ENCODE measurements at regions not wholly inside any gene's neighbourhood (a gene's known extent, or its start where the extent isn't known, plus 50 kb on each side); places are given as distances from the start of the nearest gene placed in this dataset.

DNA sequence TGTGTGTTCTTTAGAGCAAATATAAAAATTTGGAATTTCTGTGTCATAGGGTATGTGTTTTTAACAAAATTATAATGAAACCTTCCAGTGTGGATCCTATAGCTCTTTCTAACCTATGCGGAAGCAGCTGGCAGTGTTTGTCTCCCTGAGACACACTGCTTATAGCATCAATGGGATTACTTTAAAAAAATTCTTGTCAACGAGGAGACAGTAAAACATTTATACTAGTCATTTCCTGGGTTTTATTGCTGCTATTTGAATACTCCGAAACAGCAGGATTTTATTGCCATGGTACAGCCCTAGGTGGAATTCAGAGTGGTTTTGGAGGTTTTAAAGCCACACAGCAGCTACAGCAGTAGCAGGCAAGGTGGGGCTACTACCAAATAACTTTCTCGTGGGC, 145.1 kb upstream of the IL1RAPL2 start:
- H3K4ac ChIP-seq (replicated peaks; ENCODE audit: insufficient read length, low read depth, low read length), result no peak overlapping the region
- no peak overlapping the region for H3K27ac ChIP-seq (ENCODE audit: low read depth, low read length)
- no peak overlapping the region for H4K5ac ChIP-seq (ENCODE audit: insufficient read length, low read depth, low read length)
- no peaks in the 10 kb centered on the region for H3K23me2 ChIP-seq (ENCODE audit: low read depth, low read length)
- WGBS, 2 experiments (ENCODE audit: extremely low coverage in 1 of 2, insufficient coverage in 1 of 2, insufficient read length in 1 of 2, insufficient replicate concordance in 2 of 2, low coverage in 1 of 2, low lambda C conversion rate in 2 of 2, missing lambda C conversion rate in 1 of 2), result 92% methylated on average over 4 of the region's 4 CpGs; no CpG with 5 or more reads in 1 of the 2 experiments
- H2AFZ ChIP-seq (ENCODE audit: low read length), result no peak overlapping the region
- H2BK15ac ChIP-seq (ENCODE audit: low read length), result no peak overlapping the region
- H3K27me3 ChIP-seq (replicated peaks in 1 of 4; ENCODE audit: control insufficient read depth in 3 of 4, extremely low read depth in 1 of 4, insufficient read depth in 3 of 4, low read length in 3 of 4), result no peaks in the 10 kb centered on the region
- no peaks in the 10 kb centered on the region for H3K79me2 ChIP-seq (ENCODE audit: control insufficient read depth in 1 of 2, insufficient read depth in 2 of 2, low read length in 2 of 2)
- no peak overlapping the region for H2BK5ac ChIP-seq (ENCODE audit: low read depth, low read length)
- H4K20me1 ChIP-seq (replicated peaks in 1 of 2; ENCODE audit: control insufficient read depth in 1 of 2, insufficient read depth in 2 of 2, low read length in 2 of 2), result no peaks in the 10 kb centered on the region
- H3K18ac ChIP-seq (ENCODE audit: extremely low read depth, low read length), result no peak overlapping the region
- H4K8ac ChIP-seq (ENCODE audit: extremely low read depth, insufficient read depth, low read length), result no peak overlapping the region
- ChIA-PET POLR2A (ENCODE audit: partially characterized antibody) (no interaction called here), CTCF (ENCODE audit: partially characterized antibody) (no interaction called here)
- H3K79me1 ChIP-seq (ENCODE audit: low read depth, low read length), result no peaks in the 10 kb centered on the region
- H2AK5ac ChIP-seq (ENCODE audit: low read depth, low read length), result no peak overlapping the region
- no peak overlapping the region for H2BK20ac ChIP-seq (ENCODE audit: low read length)
- no peak overlapping the region for H3K56ac ChIP-seq (replicated peaks; ENCODE audit: insufficient read length, low read depth, low read length)
- no peak overlapping the region for H3K4me2 ChIP-seq (ENCODE audit: insufficient read depth in 1 of 2, low read depth in 2 of 2, low read length in 2 of 2)
- H3K4me3 ChIP-seq (ENCODE audit: extremely low read depth in 1 of 4, insufficient read depth in 2 of 4, low read depth in 3 of 4, low read length in 4 of 4), result no peak overlapping the region
- DNase-seq (ENCODE audit: low read depth in 1 of 2, low spot score in 2 of 2) (no peak), FAIRE-seq (no peak)
- H3K9ac ChIP-seq (replicated peaks in 1 of 4; ENCODE audit: extremely low read depth in 1 of 4, low read depth in 3 of 4, low read length in 3 of 4), result no peak overlapping the region
- no peaks in the 10 kb centered on the region for H3K36me3 ChIP-seq (ENCODE audit: control insufficient read depth in 2 of 4, insufficient read depth in 4 of 4, low read length in 3 of 4)
- no peaks in the 10 kb centered on the region for H3K4me1 ChIP-seq (replicated peaks in 1 of 4; ENCODE audit: control insufficient read depth in 3 of 4, insufficient read depth in 4 of 4, low read length in 3 of 4)
- H2BK120ac ChIP-seq (replicated peaks; ENCODE audit: low read depth, low read length), result no peak overlapping the region
- no peak for TF ChIP-seq ZNF274 (IDR thresholded peaks at IDR 0.05; ENCODE audit: borderline replicate concordance, extremely low read depth, low read length)
- H2BK12ac ChIP-seq (ENCODE audit: low read depth, low read length), result no peak overlapping the region
- no peak overlapping the region for H3K14ac ChIP-seq (ENCODE audit: insufficient read length)
- H3K9me3 ChIP-seq (ENCODE audit: insufficient read depth in 2 of 2, low read depth in 1 of 2, low read length in 1 of 2), result no peaks in the 10 kb centered on the region
- no peak overlapping the region for H3K23ac ChIP-seq (ENCODE audit: insufficient read length)
- no peak overlapping the region for H4K91ac ChIP-seq (replicated peaks; ENCODE audit: insufficient read length, low read length)

Data from H1 (cell line).